ENCODE measurements at regions not wholly inside any gene's neighbourhood (a gene's known extent, or its start where the extent isn't known, plus 50 kb on each side); places are given as distances from the start of the nearest gene placed in this dataset.

- no peak for DNase-seq
These were observed 500.9 kb downstream of the NPHP4 start for GRCh38 chr1:5491207-5491904.

GRCh38 chr1:5490635-5491034, 501.6 kb downstream of the NPHP4 start:
- DNase-seq: no peak

GRCh38 chr1:5488448-5488847, 503.8 kb downstream of the NPHP4 start:
- no peak for DNase-seq

- DNase-seq: no peak
These were observed 506.1 kb downstream of the NPHP4 start for GRCh38 chr1:5485968-5486696.

GRCh38 chr1:5485436-5485835, 506.8 kb downstream of the NPHP4 start:
- no peak for DNase-seq

GRCh38 chr1:5484451-5485165, 507.6 kb downstream of the NPHP4 start:
- DNase-seq: no peak

GRCh38 chr1:5481889-5482288, 510.3 kb downstream of the NPHP4 start:
- DNase-seq: peak; percentile 27

GRCh38 chr1:5480906-5481305, 511.3 kb downstream of the NPHP4 start:
- DNase-seq: no peak

GRCh38 chr1:5479876-5480646, 512.2 kb downstream of the NPHP4 start:
- DNase-seq: no peak

- no peak for DNase-seq
These were observed 513.3 kb downstream of the NPHP4 start for GRCh38 chr1:5478961-5479360.

GRCh38 chr1:5478156-5478695, 514.0 kb downstream of the NPHP4 start:
- DNase-seq: no peak

GRCh38 chr1:5477716-5478115, 514.5 kb downstream of the NPHP4 start:
- no peak for DNase-seq

- DNase-seq: no peak
These were observed 516.7 kb downstream of the NPHP4 start for GRCh38 chr1:5475572-5475971.

GRCh38 chr1:5473268-5473667, 519.0 kb downstream of the NPHP4 start:
- DNase-seq: no peak

GRCh38 chr1:5466487-5466886, 525.7 kb downstream of the NPHP4 start:
- DNase-seq: no peak

- DNase-seq: no peak
These were observed 526.9 kb downstream of the NPHP4 start for GRCh38 chr1:5465281-5465711.

- no peak for DNase-seq
These were observed 527.9 kb downstream of the NPHP4 start for GRCh38 chr1:5464366-5464765.

- no peak for DNase-seq
These were observed 531.3 kb downstream of the NPHP4 start for GRCh38 chr1:5460974-5461373.

- no peak for DNase-seq
These were observed 532.2 kb downstream of the NPHP4 start for GRCh38 chr1:5459839-5460610.

- DNase-seq: no peak
These were observed 534.0 kb downstream of the NPHP4 start for GRCh38 chr1:5458248-5458647.

- no peak for DNase-seq
These were observed 536.0 kb downstream of the NPHP4 start for GRCh38 chr1:5456090-5456811.

Measured in activated naive CD4-positive, alpha-beta T cell treated with anti-CD3 and anti-CD28 coated beads, Interleukin-2, amount 50 U/mL, for 16 hours (primary cell).